ENCODE measurements at regions not wholly inside any gene's neighbourhood (a gene's known extent, or its start where the extent isn't known, plus 50 kb on each side); places are given as distances from the start of the nearest gene placed in this dataset.

GRCh38 chr7:115267503-115267902, 345.6 kb downstream of the MDFIC start:
- TF ChIP-seq EZH2 (IDR thresholded peaks at IDR 0.05; ENCODE audit: borderline replicate concordance, low read depth, low read length, poor library complexity, severe bottlenecking), result no peak
- no peak for TF ChIP-seq CTCF (conservative IDR thresholded peaks at IDR 0.05; ENCODE audit: low read depth, low read length)

Measured in A673 (cell line).